Embryonic facial prominence (tissue), 1 donor: ENCODE measurements at regions not wholly inside any gene's neighbourhood (a gene's known extent, or its start where the extent isn't known, plus 50 kb on each side); places are given as distances from the start of the nearest gene placed in this dataset.
A peak's percentile ranks its signal among the peaks of the same experiment; 100 is the strongest.

Experiments used
- DNase-seq: peaks from one replicate; pipeline ENCODE4 v3.0.0-alpha.2; 2016; ENCODE audit errors: extremely low spot score

DNA sequence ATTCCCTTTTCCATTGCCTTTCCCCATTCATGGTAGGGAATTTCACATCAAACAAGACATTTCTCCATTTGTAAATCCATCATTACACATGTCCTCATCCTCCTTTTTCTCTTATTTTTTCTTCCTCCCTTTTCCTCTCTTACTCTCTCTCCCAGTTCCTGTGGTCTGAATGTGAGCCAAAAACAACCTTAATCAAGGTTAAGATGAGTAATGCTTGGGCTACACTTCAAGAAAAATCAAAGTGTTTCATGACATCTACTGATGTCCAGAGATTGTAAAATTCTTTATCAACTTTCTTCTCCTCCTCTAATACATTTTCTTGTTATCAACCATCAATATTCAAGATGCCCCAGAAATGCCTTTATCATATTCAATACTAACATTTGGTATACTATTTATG is 172.5 kb upstream of the PRNP start:
- DNase-seq: no peak

DNA sequence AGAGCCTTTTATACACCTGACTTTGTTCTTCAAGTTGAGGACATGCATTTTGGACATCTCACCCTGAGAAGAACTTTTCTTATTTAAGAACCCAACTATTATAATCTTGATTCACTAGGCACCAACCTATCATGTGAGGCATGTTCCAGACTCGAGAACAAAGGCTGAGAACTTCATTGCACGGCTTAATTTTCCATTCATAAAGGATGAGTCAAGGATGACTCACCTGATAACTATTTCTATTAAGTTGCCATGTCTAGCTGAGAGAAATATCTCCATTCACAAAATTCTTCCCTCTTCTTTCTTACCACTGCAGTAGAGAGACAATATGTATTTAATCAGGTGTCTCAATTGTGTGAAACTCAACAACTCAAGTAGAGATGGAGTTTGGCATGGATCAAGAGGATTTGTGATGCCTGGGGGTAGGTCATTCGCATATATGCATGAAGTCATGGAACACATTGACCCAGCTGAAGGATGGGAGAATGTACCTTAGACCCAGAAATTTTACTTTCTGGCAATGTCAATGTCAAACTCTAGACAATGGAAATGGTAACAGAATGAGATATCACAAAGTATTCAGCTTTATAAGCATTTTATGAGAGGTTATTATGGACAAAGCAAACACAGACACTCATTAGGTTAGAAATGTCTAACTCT is 173.2 kb upstream of the PRNP start:
- DNase-seq: no peak

DNA sequence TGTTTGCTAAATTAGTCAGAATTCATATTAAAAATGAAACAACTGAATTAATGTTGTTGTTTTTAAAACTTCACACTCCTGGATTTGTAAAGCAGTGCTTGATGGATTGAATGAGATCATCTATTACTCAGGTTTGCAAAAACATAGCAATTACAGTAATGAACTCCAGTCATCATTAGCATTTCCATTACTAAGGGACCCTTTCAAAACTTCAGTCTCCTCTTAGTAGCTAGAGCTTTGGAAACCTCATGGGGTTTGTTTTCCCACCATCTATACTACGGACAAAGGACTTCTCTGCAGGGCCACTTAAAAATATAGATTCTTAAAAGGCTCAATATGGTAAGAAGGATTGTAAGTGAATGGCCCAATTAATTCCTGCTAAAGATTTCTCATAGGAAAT is 174.5 kb upstream of the PRNP start:
- DNase-seq: no peak

DNA sequence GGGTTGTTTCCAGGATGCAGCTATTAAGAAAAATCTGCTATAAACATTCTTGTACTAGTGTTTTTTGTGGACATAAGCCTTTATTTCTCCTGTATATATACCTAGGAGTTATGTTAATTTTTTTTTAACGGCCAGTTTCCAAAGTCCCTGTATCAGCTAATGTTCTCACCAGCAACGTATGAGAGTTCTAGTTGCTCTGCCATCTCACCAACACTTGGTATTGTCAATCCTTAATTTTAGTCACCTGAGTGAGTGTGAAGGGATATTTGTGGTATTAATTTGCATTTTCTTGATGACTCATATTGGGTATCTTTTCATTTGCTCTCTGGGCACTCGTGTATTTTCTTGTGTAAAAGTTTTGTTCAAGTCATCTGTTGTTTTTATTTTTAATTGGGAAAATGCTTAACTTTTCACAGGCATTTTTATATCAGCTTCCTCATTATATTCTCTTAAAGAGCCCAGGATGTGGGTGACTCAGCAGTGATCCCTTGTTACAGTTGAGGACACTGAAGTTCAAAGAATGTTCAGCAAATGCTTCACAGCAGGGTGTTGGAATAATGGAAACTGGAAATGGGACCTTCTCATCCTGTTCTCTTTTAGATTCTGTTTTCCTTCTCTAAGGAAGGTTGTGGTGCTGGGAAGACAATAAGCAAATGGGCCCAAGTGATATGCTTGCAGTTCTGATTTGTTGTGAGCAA is 176.3 kb upstream of the PRNP start:
- no peak for DNase-seq

DNA sequence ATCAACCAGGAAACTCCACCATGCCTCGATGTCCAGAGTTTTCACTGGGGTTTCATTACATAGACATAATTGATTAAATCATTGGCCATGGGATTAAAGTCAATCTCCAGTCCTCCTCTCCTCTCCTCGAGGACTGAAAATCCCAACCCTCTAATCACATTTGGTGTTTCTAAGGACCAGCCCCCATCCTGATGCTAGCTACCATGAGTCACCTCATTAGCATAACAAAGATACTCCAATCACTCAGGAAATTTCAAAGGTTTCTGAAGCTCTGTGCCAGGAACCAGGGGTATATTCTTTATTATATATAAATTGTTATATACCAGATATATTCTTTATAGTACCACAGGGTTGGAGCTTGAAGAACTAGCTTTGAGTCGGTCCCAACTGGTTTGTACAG is 177.5 kb upstream of the PRNP start:
- no peak for DNase-seq

DNA sequence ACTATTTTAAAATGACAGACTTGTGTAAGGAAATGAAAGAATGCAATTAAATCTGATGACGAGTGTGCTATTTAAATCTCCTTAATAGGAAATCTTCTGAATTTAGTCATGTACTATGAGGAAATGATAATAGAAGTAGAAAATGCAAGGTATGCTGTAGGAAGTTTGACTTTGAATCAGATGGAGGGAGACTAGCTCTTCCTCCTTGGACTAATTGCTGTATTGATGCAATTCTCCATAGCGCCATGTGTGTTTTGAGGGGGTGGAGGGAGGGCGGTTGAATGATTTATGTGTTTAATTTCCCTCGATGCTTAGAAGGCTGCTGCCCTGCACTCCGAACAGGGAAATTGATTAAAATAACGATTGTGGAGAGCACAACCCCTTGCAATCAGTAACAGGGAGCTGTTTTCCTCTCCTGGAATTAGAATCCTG is 179.0 kb upstream of the PRNP start:
- DNase-seq: no peak

DNA sequence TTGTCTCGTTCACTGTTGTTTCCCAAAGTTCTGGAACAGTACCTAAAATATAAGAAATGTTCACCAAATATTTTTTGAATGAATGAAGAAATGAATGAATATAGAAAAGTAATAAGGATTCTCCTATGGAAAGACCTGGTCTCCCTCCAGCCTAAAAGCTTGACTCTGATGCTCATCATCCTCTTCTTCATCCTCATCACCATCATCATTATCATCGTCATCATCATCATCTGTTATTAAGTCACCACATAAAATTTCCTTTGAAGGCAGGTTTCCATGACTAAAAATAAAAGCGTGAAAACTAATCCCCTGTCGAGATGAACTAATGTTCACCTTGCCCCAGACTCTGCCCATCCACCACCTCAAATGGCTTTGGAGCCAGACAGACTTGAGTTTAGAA is 181.4 kb upstream of the PRNP start:
- no peak for DNase-seq

DNA sequence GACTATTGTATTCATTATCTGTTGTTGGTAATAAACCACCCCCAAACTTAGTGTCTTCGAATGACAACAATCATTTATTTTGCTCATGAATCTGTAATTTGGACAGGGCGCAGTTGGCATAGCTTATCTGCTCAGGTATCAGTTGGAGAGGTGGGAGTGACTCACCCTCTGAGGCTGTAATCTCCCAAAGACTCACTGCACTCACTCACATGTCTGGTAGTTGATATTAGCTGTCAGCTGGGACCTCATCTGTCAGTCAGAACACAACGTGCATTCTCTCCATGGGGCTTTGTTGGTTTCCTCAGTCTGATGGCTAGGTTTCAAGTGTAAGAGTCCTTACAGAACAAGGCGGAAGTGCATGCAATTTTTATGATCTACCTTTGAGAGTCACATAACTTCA is 183.5 kb upstream of the PRNP start:
- DNase-seq: no peak

DNA sequence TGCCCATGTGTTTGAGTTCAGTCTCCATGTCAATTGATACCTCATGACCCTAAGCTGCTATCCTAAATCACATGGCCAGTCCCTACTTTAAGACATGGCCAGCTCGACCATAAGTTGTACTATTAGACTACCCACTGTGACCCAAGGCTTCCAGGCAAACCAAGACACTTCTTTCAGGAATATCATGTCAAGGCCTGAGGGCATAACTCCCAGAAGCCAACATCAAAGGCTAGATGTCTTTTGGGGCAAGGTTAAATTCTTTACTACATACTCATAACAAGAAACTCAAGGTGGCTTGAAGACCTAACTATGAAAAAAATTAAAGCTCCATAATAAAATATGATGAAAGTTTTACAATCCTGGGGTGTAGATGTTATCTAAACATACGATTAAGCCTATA is 192.9 kb upstream of the PRNP start:
- no peak for DNase-seq

DNA sequence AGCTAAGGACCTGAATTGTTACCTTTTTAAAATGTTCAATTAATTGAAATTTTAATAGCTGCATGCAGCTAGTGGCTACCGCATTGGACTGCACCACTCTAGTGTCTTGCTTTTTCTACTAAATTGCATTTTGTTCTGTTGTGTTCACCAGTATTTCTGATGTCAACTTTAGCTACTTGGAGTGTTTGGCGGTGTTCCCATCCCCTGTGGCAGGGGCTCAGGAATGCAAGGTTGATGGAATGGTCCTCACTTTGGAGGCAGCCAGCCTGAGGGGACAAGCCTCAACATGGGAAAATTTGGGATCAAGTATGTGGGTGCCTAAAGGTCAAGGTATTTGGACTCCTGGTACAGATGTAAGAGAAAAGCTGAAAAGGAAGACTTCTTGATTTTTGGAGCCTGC is 194.6 kb upstream of the PRNP start:
- DNase-seq: no peak

DNA sequence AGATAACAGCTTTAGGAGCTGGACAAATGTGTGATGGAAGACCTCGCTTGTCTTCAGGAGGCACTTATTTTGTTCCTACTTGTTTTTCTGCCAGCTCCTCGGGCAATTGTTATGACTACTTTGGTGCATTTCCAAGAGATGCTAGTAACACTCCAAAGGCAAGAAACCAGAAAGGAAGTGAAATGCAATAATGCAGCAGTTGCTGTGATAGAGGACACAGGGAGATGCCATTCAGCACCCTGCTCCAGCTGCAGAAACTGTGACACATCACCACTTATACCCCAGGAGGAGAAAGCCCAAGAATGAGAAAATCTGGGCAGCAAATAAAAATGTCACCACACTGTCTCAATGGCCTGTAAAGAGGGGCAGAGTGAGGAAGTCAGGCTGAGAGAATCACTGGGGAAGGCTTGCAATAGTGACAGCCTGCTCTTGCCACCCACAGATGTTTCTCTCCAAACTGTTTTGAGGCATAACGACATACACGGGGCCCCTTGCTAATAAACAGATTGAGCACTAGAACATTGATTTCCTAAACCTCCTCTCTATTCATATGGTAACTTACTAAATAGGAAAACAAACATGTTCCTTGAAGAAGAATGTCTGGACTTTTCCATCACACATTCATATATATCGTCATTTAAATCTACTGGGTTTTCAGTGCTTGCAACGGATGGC is 195.5 kb upstream of the PRNP start:
- DNase-seq: no peak

DNA sequence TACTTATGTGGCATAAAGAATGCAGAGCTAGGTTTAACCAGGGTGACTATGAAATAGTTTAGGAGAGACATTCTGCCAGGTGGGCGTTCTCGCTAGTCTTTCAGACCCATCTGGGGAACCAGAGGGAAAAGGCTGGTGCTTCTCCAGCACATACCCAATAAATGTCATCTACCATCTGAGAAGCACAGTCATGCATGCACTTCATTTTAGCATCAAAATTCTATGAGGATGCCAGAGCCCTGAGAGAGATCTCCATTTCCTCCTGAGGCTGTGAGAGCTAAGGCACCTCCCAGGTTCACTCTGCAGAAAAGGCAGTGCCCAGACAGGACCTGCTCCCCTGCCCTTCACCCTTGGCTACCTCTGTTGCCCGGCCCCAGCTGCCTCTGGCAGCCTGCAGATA is 196.2 kb upstream of the PRNP start:
- no peak for DNase-seq

DNA sequence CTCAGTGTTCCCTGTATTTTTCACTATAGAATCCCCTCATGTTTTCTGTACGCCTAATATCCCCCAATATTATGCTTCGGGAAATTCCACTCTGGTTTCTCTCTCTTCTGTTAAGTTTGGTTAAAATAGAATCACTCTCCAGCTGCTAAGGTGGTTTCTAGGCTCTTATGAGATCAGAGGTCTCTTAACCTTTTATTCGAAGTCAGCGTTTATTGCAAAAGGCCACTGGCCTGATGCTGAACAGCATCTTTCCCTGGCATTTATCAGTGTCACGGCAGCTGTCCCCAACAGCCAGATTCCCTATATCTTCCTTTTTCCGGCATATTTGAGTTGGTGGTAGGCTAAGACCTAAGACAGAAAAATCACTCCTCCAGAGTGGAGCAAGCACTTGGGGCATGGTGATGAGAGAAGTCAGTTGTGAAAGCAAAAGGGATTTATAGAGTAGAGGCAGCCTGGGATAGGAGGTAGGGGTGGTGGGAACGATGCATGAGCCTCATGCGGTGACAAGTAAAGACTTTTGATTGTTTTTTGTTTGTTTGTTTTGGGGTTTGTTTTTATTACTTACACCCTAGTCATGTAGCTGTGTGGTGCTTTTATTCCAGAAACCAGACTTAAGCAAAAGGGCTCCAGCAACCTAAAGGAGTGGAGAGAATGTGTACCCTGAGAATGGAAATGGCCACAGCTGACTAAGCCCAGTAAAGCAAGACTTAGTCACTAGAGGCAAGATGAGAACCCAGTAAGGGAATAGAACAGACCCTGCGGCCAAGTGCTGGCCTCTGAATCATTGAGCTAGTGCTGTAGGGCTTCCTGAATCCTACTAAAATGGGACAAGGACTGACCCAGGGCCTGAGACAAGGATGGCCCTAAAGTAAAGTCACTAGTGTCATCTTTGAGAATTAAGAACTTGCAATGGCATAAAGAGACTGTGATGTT is 197.6 kb upstream of the PRNP start:
- DNase-seq: no peak

DNA sequence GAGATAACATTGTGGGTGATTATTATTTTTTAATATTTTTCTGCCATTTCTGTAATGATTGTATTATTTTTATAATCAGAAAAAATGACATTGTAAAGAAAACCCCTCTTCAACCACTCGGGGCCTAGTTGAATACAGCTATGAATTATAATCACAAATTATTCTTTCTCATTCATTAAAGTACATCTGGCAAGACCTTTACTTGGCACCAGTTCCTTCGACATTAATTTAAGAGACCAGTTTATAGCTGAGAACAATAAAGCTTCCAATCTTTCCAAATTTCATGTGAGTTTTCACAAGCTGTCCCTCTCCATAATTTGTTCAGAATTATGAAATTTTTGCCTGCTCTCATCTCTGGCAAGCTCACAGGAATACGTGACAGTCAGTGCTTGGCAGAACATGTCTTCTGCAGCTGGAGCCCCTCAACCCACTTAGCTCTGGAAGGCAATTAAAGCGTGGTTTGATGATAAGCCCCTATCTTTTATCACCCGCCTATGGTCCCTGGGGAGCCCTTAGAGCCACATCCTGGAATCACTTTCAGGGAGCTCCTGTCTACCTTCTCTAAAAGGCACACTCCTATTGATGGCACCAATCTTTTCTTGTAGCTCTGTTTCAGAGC is 201.8 kb upstream of the PRNP start:
- no peak for DNase-seq

DNA sequence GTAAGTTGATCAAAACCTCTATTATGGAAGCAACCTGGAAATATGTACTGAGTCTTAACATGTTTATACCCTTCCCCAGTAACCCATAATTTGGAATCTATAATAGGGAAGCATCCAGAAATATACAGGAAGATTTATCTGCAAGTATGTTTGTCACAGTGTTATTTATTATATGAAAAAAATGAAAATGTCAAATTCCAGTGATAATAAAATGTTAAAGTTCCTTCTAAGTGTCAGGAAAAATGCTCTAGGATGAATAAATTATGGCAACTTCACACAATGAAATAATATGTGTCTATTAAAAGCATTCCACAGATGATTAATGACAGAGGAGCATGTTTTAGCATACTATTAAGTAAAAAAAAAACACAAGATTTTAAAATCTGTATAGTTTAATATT is 202.3 kb upstream of the PRNP start:
- DNase-seq: no peak

DNA sequence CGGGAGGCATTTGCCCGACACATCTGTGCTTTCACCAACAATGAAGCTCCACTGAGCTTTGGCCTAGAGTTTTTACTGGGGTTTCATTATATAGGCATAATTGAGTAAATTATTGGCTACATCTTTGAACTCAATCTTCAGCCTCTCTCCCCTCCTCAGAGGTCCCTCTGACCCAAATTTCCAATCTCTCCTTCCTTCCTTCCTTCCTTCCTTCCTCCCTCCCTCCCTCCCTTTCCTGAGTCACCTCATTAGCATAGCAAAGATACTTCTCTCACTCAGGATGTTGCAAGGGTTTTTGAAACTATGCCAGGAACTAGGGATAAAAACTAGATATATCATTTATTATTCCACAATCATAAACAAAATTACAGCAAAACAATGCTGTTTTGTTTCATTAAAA is 202.8 kb upstream of the PRNP start:
- DNase-seq: no peak

DNA sequence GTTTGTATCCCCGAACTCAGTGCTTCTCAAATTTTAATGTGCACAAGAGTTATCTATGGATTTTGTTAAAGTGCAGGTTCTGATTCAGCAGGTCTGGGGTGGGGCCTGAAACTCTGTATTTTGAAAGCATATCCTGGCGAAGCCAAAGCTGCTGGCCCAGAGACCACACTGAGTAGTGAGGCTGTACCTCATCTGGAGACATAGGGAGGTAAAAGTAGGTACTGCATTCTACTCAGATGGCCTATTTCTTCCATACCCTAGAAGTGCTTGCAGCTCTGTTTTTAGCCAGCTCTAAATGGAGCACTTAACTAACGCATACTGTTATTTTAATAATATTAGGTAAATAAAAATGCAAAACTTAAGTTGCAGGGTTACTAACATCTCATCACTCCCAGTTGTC is 206.2 kb upstream of the PRNP start:
- DNase-seq: no peak

DNA sequence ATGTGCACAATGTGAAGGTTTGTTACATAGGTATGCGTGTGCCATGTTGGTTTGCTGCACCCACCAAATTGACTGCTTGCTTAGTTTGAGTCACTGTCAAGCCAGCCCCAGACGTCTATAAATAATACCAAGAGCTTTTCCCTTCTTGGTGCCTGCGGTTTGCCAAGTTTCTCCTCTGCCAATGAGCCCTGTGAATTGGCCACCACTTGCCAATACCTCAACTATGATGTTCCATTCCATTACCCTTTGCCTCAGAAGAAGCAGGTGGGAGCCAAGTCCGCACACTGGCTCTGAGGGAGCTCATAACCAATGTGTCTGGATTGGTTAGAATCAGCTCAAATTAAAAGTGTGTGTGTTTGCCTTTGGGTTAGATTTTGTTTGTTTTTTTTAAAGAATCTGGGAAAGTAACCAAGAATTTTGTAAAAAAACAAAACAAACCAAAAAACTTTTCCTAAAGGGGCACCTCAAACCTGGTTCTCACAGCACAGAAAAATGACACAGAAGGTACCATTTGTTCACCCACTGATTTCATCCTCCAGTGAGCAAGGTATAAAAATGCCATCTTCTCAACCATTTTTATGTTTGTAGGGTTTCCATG is 209.3 kb upstream of the PRNP start:
- no peak for DNase-seq

DNA sequence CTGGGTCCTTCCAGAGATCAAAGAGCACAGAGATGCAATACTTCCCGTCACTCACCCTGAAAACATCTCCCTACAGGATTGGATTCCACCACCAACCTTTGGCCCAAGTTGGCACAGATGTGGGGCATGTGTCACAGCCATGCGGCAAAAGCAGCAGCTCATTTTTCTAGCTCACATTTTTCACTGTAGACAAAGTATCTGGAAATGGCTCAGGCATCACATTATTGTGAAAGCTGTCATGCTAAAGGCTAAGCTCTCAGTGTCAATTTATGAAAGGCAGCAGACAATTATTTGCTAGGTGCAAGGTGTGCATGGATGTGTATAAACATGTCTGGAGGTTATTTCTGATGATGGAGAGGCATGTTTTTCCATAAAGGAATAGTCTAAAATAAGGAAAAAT is 213.3 kb upstream of the PRNP start:
- DNase-seq: no peak

DNA sequence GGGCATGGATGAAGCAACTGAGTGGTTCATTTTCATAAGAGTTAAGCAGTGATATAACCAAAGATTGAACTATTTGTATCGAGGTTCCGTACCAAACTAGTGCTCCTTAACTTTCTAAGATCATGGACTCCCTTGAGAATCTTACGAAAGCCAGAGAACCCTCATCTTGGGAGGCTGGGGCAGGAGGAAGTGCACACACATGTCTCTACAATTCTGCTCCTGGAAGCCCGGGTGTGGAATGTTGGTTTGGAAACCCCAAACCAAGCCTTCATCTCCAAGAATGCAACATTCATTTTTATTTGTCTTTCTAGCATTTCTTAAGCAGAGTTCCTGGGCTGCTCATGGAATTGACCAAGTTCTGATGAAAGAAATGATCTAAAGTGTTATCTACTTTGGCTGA is 215.0 kb upstream of the PRNP start:
- no peak for DNase-seq

DNA sequence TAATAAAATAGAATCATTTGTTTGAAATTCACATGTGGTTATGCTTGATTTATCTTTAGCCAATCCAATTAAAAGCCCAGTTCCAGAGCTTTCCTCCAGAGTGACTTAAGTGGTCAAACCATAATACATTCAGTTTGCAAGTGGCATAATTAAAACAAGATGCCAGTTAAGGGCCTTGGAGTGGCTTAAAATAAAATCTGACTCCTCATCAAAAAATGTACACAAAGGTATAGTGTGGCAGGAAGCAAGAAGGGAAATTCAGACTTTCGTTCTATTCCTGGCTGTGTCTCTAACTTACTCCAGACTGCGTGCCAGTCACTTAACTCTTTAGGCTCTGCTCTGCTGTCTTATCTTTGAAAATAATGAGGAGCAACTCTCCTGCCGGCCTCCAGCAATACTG is 215.9 kb upstream of the PRNP start:
- peak; percentile 10 for DNase-seq
